Spinal cord (tissue), 9 donors: ENCODE measurements at regions not wholly inside any gene's neighbourhood (a gene's known extent, or its start where the extent isn't known, plus 50 kb on each side); places are given as distances from the start of the nearest gene placed in this dataset.
"Not testable (repeated sequence)": the region's sequence is repeated elsewhere in the genome, so short reads cannot be mapped to it uniquely, and the experiment has no call there.

ENCODE experiments used
- DNase-seq, 6 donors: peaks; one replicate each; pipeline versions ENCODE4 v3.0.0 to v3.0.0-alpha.2; 2013 to 2015; ENCODE audit warnings: low spot score in 6 of 6, low read depth in 4 of 6
- H3K27ac ChIP-seq: one replicate; pipeline ENCODE4 v1.5.1; 2013; ENCODE audit warnings: low read depth, low read length, control low read depth
- H3K27me3 ChIP-seq: one replicate; pipeline ENCODE4 v1.6.1; 2013; ENCODE audit warnings: low read length; ENCODE audit not compliant: control insufficient read depth, insufficient read depth
- H3K36me3 ChIP-seq: one replicate; pipeline ENCODE4 v1.6.1; 2013; ENCODE audit warnings: low read length; ENCODE audit not compliant: control insufficient read depth, insufficient read depth
- H3K4me1 ChIP-seq: one replicate; pipeline ENCODE4 v1.6.1; 2013; ENCODE audit warnings: low read length; ENCODE audit not compliant: control insufficient read depth, insufficient read depth
- H3K4me3 ChIP-seq: one replicate; pipeline ENCODE4 v1.5.1; 2013; ENCODE audit warnings: low read depth, low read length, control low read depth
- H3K9me3 ChIP-seq: one replicate; pipeline ENCODE4 v1.6.1; 2013; ENCODE audit warnings: low read length; ENCODE audit not compliant: control insufficient read depth, insufficient read depth
- WGBS: methylation state at CpG from one replicate; pipeline ENCODE4 v1.1.5; 2013; ENCODE audit warnings: missing lambda C conversion rate; ENCODE audit not compliant: insufficient coverage; 5-methylcytosine and 5-hydroxymethylcytosine counted together
- donor health status: healthy.

DNA sequence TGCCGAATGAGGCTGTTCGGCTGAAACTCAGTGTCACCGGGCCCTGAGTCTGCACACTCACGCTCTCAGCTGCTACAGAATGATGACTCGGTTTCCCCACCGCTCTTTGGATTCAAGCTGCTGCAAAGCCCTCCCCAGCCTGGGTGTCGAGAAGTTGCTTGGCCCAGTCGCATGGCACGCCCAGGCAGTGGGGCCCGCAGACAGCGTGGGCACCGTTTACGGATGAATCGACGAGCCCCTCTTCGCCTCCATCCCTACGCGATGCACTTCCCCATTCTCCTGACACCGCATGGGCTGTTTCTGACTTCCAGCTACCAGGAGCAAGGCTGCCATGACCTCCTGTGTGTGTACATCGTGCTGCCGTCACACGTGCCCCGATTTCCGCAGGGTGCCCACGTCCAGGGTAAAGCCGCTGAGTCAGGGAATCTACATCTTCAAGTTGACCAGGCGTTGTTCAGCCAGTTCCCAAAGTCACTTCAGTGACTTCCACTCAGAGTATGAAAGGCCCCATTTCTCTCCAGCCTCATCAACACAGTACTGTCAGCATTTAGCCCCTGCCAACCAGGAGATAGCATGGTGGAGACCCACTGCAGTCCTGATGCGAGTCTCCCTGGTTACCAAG lies 60.3 kb upstream of the GPC1 start:
- H3K4me3 ChIP-seq, result no peak overlapping the region
- no peak overlapping the region for H3K27ac ChIP-seq
- DNase-seq, result no peak
- no peaks in the 10 kb centered on the region for H3K36me3 ChIP-seq
- H3K4me1 ChIP-seq, result peaks cover 44% of the 10 kb centered on the region
- WGBS, result 92% methylated on average over 28 of the region's 28 CpGs
- no peaks in the 10 kb centered on the region for H3K9me3 ChIP-seq
- no peaks in the 10 kb centered on the region for H3K27me3 ChIP-seq

DNA sequence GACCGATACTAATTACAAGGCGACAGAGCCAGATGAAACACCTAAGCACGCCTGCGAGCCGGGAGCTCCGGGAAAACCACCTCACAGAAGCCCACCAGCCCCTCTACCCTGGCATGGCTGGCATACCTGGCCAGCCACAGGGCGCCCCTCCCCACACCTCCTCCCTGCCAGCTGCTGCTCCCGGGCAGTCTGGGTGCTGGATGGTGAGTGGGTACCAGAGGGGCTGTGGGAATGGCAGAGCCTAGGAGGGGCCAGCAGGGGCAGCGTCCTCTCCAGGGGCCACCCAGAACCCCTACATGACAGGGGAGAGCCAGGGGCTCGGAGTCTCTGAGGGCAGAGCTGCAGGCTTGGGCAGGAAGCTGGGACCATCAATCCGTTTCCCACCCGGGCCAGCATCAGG lies 58.7 kb upstream of the GPC1 start:
- Histone ChIP-seq H3K36me3 (no peaks in the 10 kb centered on the region), H3K9me3 (peaks cover 5% of the 10 kb centered on the region), H3K27me3 (no peaks in the 10 kb centered on the region), H3K4me1 (peaks cover 30% of the 10 kb centered on the region), H3K4me3 (no peak overlapping the region), H3K27ac (no peak overlapping the region)
- 91% methylated on average over 7 of the region's 12 CpGs for WGBS
- DNase-seq, result no peak

GRCh38 chr2:240377366-240377765 lies 58.1 kb upstream of the GPC1 start:
- H3K27ac ChIP-seq, result no peak overlapping the region
- 81% methylated on average over 6 of the region's 10 CpGs for WGBS

GRCh38 chr2:240379089-240379636 lies 56.3 kb upstream of the GPC1 start:
- H3K36me3 ChIP-seq, result no peaks in the 10 kb centered on the region
- H3K4me1 ChIP-seq, result peaks cover 7% of the 10 kb centered on the region
- H3K4me3 ChIP-seq, result no peak overlapping the region
- no peaks in the 10 kb centered on the region for H3K27me3 ChIP-seq
- peaks cover 6% of the 10 kb centered on the region for H3K9me3 ChIP-seq
- H3K27ac ChIP-seq, result no peak overlapping the region
- 82% methylated on average over 9 of the region's 9 CpGs for WGBS
- no peak for DNase-seq

More at GRCh38 chr2:240377366-240377765, 58.1 kb upstream of the GPC1 start:
- H3K27me3 ChIP-seq, result no peaks in the 10 kb centered on the region
- no peaks in the 10 kb centered on the region for H3K36me3 ChIP-seq
- peaks cover 24% of the 10 kb centered on the region for H3K4me1 ChIP-seq
- H3K9me3 ChIP-seq, result peaks cover 6% of the 10 kb centered on the region
- DNase-seq, result no peak
- H3K4me3 ChIP-seq, result no peak overlapping the region

- Histone ChIP-seq H3K4me3 (no peak overlapping the region), H3K36me3 (no peaks in the 10 kb centered on the region), H3K9me3 (peaks cover 6% of the 10 kb centered on the region), H3K27me3 (no peaks in the 10 kb centered on the region), H3K27ac (no peak overlapping the region), H3K4me1 (no peaks in the 10 kb centered on the region)
- WGBS, result 87% methylated on average over 14 of the region's 17 CpGs
- DNase-seq, result no peak
Observed at GRCh38 chr2:240383099-240383758, 52.2 kb upstream of the GPC1 start.

DNA sequence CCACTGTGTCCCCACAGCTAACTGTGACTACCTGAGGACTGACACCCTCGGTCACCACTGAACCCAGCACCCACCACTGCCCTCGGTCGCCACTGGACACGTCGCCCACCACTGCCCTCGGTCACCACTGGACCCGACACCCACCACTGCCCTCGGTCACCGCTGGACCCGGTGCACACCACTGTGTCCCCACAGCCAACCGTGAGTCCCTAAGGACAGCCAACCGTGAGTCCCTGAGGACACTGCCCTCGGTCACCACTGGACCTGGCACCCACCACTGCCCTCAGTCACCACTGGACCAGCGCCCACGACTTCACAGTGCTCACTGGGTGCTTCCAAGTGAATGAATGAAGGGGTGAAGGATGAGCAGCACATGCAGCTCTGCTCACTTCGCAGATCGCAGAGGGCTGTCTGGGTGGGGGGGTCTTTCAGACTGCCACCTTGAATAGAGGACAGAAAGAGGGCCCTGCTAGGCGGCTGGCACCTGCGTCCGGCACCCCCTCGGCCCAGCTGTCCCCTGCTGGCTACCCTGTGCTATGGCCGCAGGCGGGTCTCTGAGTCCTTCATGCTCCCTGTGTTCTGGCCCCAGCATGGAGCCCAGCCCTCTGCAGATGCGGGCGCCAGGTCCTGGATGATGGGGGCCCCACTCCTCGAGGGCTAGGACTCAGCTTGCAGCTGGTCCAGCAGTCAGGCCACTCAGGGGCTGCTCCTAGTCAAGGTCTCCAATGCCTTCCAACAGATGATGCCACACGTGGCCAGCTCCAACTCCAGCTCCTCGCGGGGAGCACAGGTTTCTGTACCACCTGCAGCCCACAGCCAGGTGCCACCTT lies 51.4 kb upstream of the GPC1 start:
- Histone ChIP-seq H3K4me3 (no peak overlapping the region), H3K27me3 (no peaks in the 10 kb centered on the region), H3K27ac (no peak overlapping the region), H3K36me3 (no peaks in the 10 kb centered on the region), H3K9me3 (peaks cover 6% of the 10 kb centered on the region), H3K4me1 (no peaks in the 10 kb centered on the region)
- WGBS, result 90% methylated on average over 28 of the region's 29 CpGs
- DNase-seq, result no peak

- Histone ChIP-seq H3K27ac (no peak overlapping the region), H3K9me3 (peaks cover 6% of the 10 kb centered on the region), H3K36me3 (no peaks in the 10 kb centered on the region), H3K27me3 (no peaks in the 10 kb centered on the region), H3K4me1 (no peaks in the 10 kb centered on the region), H3K4me3 (no peak overlapping the region)
- WGBS, result 84% methylated on average over 15 of the region's 15 CpGs
- DNase-seq, result no peak
Observed at GRCh38 chr2:240384711-240385450, 50.6 kb upstream of the GPC1 start.

GRCh38 chr2:240385451-240386161 lies 49.9 kb upstream of the GPC1 start:
- not testable (repeated sequence) for H3K4me3 ChIP-seq, H3K4me1 ChIP-seq, DNase-seq, H3K27me3 ChIP-seq, H3K36me3 ChIP-seq, H3K9me3 ChIP-seq, H3K27ac ChIP-seq
- WGBS, result 97% methylated on average over 3 of the region's 3 CpGs
